ENCODE measurements at regions not wholly inside any gene's neighbourhood (a gene's known extent, or its start where the extent isn't known, plus 50 kb on each side); places are given as distances from the start of the nearest gene placed in this dataset.

DNA sequence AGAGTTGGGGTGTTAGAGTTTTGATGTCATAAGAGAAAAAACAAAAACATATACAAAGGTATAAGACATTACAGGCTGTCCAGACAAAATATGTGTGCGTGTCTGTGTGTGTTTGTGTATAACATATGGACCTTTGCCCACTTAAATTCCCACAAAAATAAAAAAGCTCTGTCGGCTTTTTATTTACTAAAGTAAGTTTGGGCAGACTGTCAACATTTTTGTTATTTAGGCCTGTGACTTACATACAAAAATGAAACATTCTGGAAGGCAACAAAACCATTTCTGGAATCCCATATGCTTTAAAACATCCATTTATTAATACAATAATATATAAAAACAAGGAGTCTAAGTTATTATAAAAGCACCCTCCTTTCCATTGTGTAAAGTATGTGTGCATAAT is 960.1 kb upstream of the FAT3 start:
- TF ChIP-seq CTCF (IDR thresholded peaks at IDR 0.05; ENCODE audit: insufficient read depth, low read depth, low read length, missing control alignments): no peak
- DNase-seq (ENCODE audit: low read depth): no peak
- H3K4me3 ChIP-seq (ENCODE audit: low read length): no peak overlapping the region

DNA sequence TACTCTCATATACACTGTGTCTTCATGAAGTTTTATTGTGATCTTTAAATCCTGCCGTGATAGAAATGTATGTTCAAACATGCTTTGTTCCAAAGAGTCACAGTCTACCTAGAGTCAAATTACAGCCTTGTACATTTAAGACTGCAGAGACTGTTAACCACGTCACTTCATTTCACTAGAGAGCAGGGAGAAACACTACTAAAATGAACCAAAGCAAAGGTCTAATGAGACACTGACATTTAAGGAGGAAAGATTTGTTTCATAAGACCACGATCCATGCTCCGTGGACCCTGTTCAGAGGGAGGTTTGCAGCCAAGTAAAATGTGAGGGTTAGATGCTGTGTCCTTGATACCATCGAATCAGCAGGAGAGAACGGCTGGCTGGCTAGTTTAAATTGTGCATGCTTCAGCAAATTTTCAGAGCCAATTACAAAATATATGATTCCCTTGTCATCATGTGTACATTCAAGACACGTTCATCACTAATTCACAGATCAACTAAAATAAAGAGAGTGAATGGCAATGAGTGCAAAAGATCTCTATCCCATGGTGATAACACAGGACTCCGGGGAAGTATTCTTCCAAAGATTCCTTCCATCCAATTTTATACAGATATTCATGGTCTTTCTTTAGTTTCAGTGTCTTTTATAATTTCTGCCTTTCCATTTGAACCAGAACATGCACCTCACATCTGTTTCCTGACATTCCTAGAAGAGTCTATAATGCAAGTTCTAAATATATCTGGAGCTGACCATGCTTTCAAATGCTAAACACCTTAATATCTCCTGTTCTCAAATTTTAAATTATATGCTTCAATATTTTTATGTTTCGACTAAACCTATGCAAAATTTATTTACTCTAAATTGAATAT is 960.9 kb upstream of the FAT3 start:
- no peak for TF ChIP-seq CTCF (IDR thresholded peaks at IDR 0.05; ENCODE audit: insufficient read depth, low read depth, low read length, missing control alignments)
- no peak overlapping the region for H3K4me3 ChIP-seq (ENCODE audit: low read length)
- no peak for DNase-seq (ENCODE audit: low read depth)

GRCh38 chr11:91261513-91261912 is 963.1 kb upstream of the FAT3 start:
- no peak for DNase-seq (ENCODE audit: low read depth)
- no peak overlapping the region for H3K4me3 ChIP-seq (ENCODE audit: low read length)
- TF ChIP-seq CTCF (IDR thresholded peaks at IDR 0.05; ENCODE audit: insufficient read depth, low read depth, low read length, missing control alignments): no peak

GRCh38 chr11:91258876-91259275 is 965.7 kb upstream of the FAT3 start:
- no peak for DNase-seq (ENCODE audit: low read depth)
- no peak for TF ChIP-seq CTCF (IDR thresholded peaks at IDR 0.05; ENCODE audit: insufficient read depth, low read depth, low read length, missing control alignments)
- H3K4me3 ChIP-seq (ENCODE audit: low read length): no peak overlapping the region

- H3K4me3 ChIP-seq (ENCODE audit: low read length): no peak overlapping the region
- DNase-seq (ENCODE audit: low read depth): no peak
- no peak for TF ChIP-seq CTCF (IDR thresholded peaks at IDR 0.05; ENCODE audit: insufficient read depth, low read depth, low read length, missing control alignments)
Measured at GRCh38 chr11:91257667-91258066, 967.0 kb upstream of the FAT3 start.

DNA sequence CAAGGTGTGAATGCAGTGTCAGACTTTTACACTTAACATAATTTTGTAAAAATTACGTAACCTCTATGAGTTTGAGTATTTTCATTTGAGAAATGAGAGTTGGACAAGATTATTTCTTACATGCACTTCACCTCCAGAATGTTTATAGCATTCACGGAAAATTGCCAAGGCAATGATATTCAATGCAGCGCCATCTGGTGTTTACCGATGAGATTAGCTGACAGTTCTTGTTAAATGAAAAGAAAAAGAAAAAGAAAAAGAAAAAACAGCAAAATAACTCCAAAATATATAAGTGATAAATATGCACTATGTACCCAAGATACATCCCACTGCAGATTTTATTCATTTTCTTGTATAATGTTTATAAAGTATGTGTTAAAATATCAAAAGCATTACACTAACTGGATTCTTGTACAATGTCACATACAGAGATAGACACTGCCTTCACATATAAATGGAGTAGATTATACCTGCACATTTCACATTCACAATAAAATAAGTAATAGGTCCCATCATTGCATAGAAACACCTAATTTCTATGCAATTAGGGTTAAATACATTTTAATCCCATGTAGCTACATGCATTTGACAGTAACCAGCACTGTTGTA is 976.3 kb upstream of the FAT3 start:
- TF ChIP-seq CTCF (IDR thresholded peaks at IDR 0.05; ENCODE audit: insufficient read depth, low read depth, low read length, missing control alignments): peak; percentile 72
- no peak overlapping the region for H3K4me3 ChIP-seq (ENCODE audit: low read length)
- DNase-seq (ENCODE audit: low read depth): peak; percentile 59

Data from epithelial cell of esophagus (primary cell).